Globus pallidus (tissue), 1 donor: ENCODE measurements at regions not wholly inside any gene's neighbourhood (a gene's known extent, or its start where the extent isn't known, plus 50 kb on each side); places are given as distances from the start of the nearest gene placed in this dataset.

ENCODE experiments used
- DNase-seq: peaks from one replicate; pipeline ENCODE4 v3.0.0-alpha.2; 2015; ENCODE audit warnings: low spot score

- no peak for DNase-seq
Observed at GRCh38 chr11:71356904-71357303, 91.3 kb downstream of the DHCR7 start.

GRCh38 chr11:71356280-71356876 is 91.8 kb downstream of the DHCR7 start:
- no peak for DNase-seq

- DNase-seq = no peak
Observed at GRCh38 chr11:71355281-71355680, 92.9 kb downstream of the DHCR7 start.

- DNase-seq = no peak
Observed at GRCh38 chr11:71354394-71355105, 93.6 kb downstream of the DHCR7 start.

- no peak for DNase-seq
Observed at GRCh38 chr11:71352748-71353147, 95.4 kb downstream of the DHCR7 start.

- no peak for DNase-seq
Observed at GRCh38 chr11:71352226-71352625, 96.0 kb downstream of the DHCR7 start.

GRCh38 chr11:71349627-71350026 is 97.2 kb upstream of the SHANK2 start:
- DNase-seq = no peak

- DNase-seq = no peak
Observed at GRCh38 chr11:71343828-71344400, 91.5 kb upstream of the SHANK2 start.

- DNase-seq = peak; percentile 23
Observed at GRCh38 chr11:71342951-71343827, 90.8 kb upstream of the SHANK2 start.

- no peak for DNase-seq
Observed at GRCh38 chr11:71342116-71342515, 89.7 kb upstream of the SHANK2 start.

GRCh38 chr11:71341596-71341995 is 89.2 kb upstream of the SHANK2 start:
- no peak for DNase-seq

- no peak for DNase-seq
Observed at GRCh38 chr11:71341173-71341572, 88.8 kb upstream of the SHANK2 start.

- no peak for DNase-seq
Observed at GRCh38 chr11:71340086-71340606, 87.8 kb upstream of the SHANK2 start.

- no peak for DNase-seq
Observed at GRCh38 chr11:71339396-71339881, 87.1 kb upstream of the SHANK2 start.

- DNase-seq = no peak
Observed at GRCh38 chr11:71338801-71339395, 86.5 kb upstream of the SHANK2 start.

GRCh38 chr11:71336996-71337754 is 84.8 kb upstream of the SHANK2 start:
- DNase-seq = no peak

GRCh38 chr11:71336176-71336995 is 84.0 kb upstream of the SHANK2 start:
- DNase-seq = no peak

GRCh38 chr11:71335371-71335770 is 83.0 kb upstream of the SHANK2 start:
- no peak for DNase-seq

GRCh38 chr11:71334191-71334590 is 81.8 kb upstream of the SHANK2 start:
- DNase-seq = no peak

GRCh38 chr11:71333473-71333872 is 81.1 kb upstream of the SHANK2 start:
- no peak for DNase-seq
